Fibroblast of lung (primary cell): ENCODE measurements at regions not wholly inside any gene's neighbourhood (a gene's known extent, or its start where the extent isn't known, plus 50 kb on each side); places are given as distances from the start of the nearest gene placed in this dataset.

Experiments used
- DNase-seq, 2 donors: peaks; one replicate each; pipeline versions ENCODE4 v3.0.0 to v3.0.0-alpha.2; 2010; ENCODE audit warnings: low read depth in 2 of 2
- H2AFZ ChIP-seq: 2 replicates; pipeline ENCODE4 v1.5.1; 2012; ENCODE audit warnings: low read length, control low read depth, inconsistent platforms
- H3K27ac ChIP-seq: 2 replicates; pipeline ENCODE4 v1.5.1; 2011; ENCODE audit warnings: low read length, control low read depth; ENCODE audit not compliant: insufficient read depth
- H3K27me3 ChIP-seq: 2 replicates; pipeline ENCODE4 v1.5.1; 2011; ENCODE audit warnings: mild to moderate bottlenecking, low read length; ENCODE audit not compliant: control insufficient read depth, insufficient read depth
- H3K36me3 ChIP-seq: 2 replicates; pipeline ENCODE4 v1.5.1; 2011; ENCODE audit warnings: low read length; ENCODE audit not compliant: control insufficient read depth, insufficient read depth
- H3K4me1 ChIP-seq: 2 replicates; pipeline ENCODE4 v1.5.1; 2011; ENCODE audit warnings: low read length; ENCODE audit not compliant: control insufficient read depth, insufficient read depth; ENCODE audit errors: extremely low read depth
- H3K4me2 ChIP-seq: 2 replicates; pipeline ENCODE4 v1.5.1; 2011; ENCODE audit warnings: low read length, control low read depth; ENCODE audit not compliant: insufficient read depth; ENCODE audit errors: extremely low read depth
- H3K4me3 ChIP-seq, 4 experiments: fragments of 200-600 bp in 1 of 4; sonication (generic) in 1 of 4; replicated peaks in 1 of 4; 2 replicates each; pipeline ENCODE4 v1.5.1; 2011 to 2016; ENCODE audit warnings: low read length in 4 of 4, low read depth in 3 of 4, mild to moderate bottlenecking in 3 of 4, control low read depth in 2 of 4, inconsistent platforms in 1 of 4, mixed read lengths in 1 of 4; ENCODE audit not compliant: insufficient read depth in 1 of 4; ENCODE audit errors: control extremely low read depth in 1 of 4
- H3K79me2 ChIP-seq: 2 replicates; pipeline ENCODE4 v1.5.1; 2012; ENCODE audit warnings: mild to moderate bottlenecking, low read length, inconsistent platforms; ENCODE audit not compliant: control insufficient read depth, insufficient read depth
- H3K9ac ChIP-seq: 2 replicates; pipeline ENCODE4 v1.5.1; 2011; ENCODE audit warnings: mild to moderate bottlenecking, low read length, control low read depth; ENCODE audit not compliant: insufficient read depth
- H3K9me3 ChIP-seq: 2 replicates; pipeline ENCODE4 v1.5.1; 2012; ENCODE audit warnings: low read depth, low read length; ENCODE audit not compliant: control insufficient read depth, insufficient read depth
- H4K20me1 ChIP-seq: 2 replicates; pipeline ENCODE4 v1.5.1; 2011; ENCODE audit warnings: low read length; ENCODE audit not compliant: control insufficient read depth, insufficient read depth; ENCODE audit errors: extremely low read depth
- EZH2 ChIP-seq: IDR thresholded peaks from 2 replicates; pipeline ENCODE4 v1.5.1; 2012; ENCODE audit warnings: low read length, control low read depth, mild to moderate bottlenecking; ENCODE audit errors: missing control alignments
- TF ChIP-seq, protein P1 (sequence below), 2 donors: IDR thresholded peaks in 1 of 2; conservative IDR thresholded peaks in 1 of 2; 1 replicate in 1 of 2; 2 replicates in 1 of 2; pipeline ENCODE4 v1.5.1; 2011 to 2012; ENCODE audit warnings: low read length in 2 of 2, control low read depth in 1 of 2, inconsistent platforms in 1 of 2, low read depth in 1 of 2, mild to moderate bottlenecking in 1 of 2

DNA sequence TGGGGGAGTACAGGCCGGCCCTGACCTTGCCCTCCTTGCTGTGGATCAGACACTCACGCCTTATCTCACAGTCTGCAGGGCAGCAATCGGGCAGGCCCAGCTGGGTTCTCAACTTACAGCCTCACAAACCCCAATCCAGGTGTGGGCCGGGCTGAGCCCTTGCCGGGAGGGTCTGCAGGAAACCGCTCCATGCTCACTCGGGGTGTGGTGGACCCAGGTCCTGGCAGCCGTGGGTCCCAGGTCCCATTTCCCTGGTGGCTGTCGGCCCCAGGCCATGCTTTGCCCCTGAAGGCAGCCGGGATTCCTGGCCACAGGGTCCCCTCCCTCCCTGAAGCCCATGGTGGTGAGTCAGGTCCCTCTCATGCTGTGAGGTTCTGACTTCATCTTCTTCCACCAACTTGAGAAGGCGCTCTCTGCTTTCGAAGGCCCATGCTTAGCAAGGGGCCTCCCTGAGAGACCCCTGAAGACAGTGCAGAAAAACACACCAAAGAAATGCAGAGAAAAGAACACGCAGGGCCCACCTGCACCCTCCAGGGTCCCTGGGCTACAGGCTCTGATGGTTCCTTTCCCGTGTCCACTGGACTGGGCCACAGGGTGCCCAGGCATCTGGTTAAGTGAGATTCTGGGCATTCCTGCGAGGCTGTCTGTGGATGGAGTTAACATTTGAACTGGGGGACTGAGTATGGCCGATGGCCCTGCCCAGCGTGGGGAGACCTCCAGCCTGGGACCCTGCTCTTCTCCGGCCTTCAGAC lies 588.2 kb downstream of the BRD1 start:
- TF ChIP-seq EZH2: no peak
- TF ChIP-seq, protein P1, sequence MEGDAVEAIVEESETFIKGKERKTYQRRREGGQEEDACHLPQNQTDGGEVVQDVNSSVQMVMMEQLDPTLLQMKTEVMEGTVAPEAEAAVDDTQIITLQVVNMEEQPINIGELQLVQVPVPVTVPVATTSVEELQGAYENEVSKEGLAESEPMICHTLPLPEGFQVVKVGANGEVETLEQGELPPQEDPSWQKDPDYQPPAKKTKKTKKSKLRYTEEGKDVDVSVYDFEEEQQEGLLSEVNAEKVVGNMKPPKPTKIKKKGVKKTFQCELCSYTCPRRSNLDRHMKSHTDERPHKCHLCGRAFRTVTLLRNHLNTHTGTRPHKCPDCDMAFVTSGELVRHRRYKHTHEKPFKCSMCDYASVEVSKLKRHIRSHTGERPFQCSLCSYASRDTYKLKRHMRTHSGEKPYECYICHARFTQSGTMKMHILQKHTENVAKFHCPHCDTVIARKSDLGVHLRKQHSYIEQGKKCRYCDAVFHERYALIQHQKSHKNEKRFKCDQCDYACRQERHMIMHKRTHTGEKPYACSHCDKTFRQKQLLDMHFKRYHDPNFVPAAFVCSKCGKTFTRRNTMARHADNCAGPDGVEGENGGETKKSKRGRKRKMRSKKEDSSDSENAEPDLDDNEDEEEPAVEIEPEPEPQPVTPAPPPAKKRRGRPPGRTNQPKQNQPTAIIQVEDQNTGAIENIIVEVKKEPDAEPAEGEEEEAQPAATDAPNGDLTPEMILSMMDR (conservative IDR thresholded peaks at IDR 0.05 in 1 of 2, IDR thresholded peaks at IDR 0.05 in 1 of 2; ENCODE audit: low read depth in 1 of 2, low read length in 2 of 2): no peak

DNA sequence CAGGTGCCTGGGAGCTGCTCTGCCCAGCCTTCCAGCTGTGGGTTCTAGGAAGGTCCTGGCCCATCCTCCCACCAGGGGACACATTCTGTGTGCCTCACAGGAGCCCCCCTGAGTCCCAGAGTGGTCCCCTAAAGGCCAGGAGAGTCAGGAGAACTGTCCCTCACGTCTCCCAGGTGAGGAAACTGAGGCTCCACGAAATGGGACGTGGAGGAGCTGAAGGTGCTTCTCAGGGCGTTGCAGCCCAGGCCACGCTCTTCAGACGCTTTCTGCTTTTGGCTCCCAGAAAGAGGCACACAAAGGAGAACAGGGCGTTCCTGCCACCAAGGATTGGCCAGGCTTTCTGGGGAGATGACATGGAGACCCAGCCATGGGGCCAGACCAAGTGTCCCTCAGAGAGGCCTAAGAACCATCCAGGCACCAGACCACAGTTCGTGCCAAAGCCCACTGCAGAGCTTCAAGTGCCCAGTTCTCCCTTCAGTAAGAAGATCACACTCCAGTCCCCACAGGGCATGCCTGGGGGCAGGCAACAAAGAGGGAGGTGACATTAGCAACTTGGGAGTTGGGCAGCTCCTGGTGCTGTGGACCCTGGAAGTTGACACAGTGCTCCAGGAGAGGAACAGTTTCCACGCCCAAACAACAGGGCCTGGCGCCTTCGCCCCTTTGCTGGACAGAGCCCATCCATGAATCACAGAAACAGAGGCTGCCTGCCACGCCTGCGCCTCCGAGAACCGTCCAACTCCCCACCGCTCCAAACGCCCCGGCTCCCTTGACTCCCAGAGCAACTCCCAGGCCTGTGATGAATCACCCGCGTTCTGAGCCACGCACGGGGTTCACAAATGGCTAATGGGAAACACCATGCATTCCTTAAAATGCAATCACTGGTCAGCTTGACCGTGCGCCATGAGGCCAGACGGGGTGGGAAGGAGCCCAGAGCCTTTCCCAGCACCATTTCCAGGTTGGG lies 589.2 kb downstream of the BRD1 start:
- Histone ChIP-seq H2AFZ (no peak overlapping the region), H3K27me3 (no peaks in the 10 kb centered on the region), H3K27ac (no peak overlapping the region), H3K36me3 (no peaks in the 10 kb centered on the region), H3K4me2 (no peak overlapping the region), H3K4me1 (no peaks in the 10 kb centered on the region), H4K20me1 (no peaks in the 10 kb centered on the region), H3K9me3 (no peaks in the 10 kb centered on the region), H3K79me2 (no peaks in the 10 kb centered on the region), H3K9ac (no peak overlapping the region), H3K4me3 (no peak overlapping the region)
- no peak for TF ChIP-seq EZH2
- TF ChIP-seq, protein P1 (conservative IDR thresholded peaks at IDR 0.05 in 1 of 2, IDR thresholded peaks at IDR 0.05 in 1 of 2; ENCODE audit: low read depth in 1 of 2, low read length in 2 of 2): no peak
- no peak for DNase-seq

More for the DNA sequence above, 588.2 kb downstream of the BRD1 start:
- Histone ChIP-seq H3K9me3 (no peaks in the 10 kb centered on the region), H3K9ac (no peak overlapping the region), H3K27ac (no peak overlapping the region), H3K36me3 (no peaks in the 10 kb centered on the region), H3K79me2 (no peaks in the 10 kb centered on the region), H3K4me2 (no peak overlapping the region), H3K4me3 (no peak overlapping the region), H3K27me3 (no peaks in the 10 kb centered on the region), H3K4me1 (no peaks in the 10 kb centered on the region), H4K20me1 (no peaks in the 10 kb centered on the region), H2AFZ (no peak overlapping the region)
- no peak for DNase-seq

DNA sequence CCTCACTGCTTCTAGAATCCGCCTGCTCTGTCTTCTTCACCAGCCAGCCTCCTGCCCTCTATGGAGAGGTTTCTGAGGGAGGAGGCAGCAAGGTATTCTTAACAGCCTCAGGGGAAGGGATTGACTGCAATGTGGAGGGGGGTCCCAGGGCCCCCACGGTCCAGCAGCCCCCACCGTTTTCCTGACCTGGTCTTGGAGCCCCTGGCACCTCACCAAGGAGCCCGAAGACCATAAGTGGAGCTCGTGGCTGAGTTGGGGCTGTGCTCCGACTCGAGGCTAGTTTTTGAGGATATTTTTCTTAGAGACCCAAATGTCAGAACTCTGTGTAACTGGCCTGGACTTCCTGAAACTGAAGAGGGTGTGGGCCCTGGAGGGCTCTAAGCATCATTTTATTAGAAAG lies 590.0 kb downstream of the BRD1 start:
- TF ChIP-seq EZH2: no peak
- TF ChIP-seq, protein P1 (conservative IDR thresholded peaks at IDR 0.05 in 1 of 2, IDR thresholded peaks at IDR 0.05 in 1 of 2; ENCODE audit: low read depth in 1 of 2, low read length in 2 of 2): no peak
- Histone ChIP-seq H4K20me1 (no peaks in the 10 kb centered on the region), H3K27me3 (no peaks in the 10 kb centered on the region), H3K79me2 (no peaks in the 10 kb centered on the region), H3K4me1 (no peaks in the 10 kb centered on the region), H2AFZ (no peak overlapping the region), H3K4me2 (no peak overlapping the region), H3K4me3 (no peak overlapping the region), H3K9me3 (no peaks in the 10 kb centered on the region), H3K27ac (no peak overlapping the region), H3K36me3 (no peaks in the 10 kb centered on the region), H3K9ac (no peak overlapping the region)
- DNase-seq: no peak
